ENCODE measurements at regions not wholly inside any gene's neighbourhood (a gene's known extent, or its start where the extent isn't known, plus 50 kb on each side); places are given as distances from the start of the nearest gene placed in this dataset.

DNA sequence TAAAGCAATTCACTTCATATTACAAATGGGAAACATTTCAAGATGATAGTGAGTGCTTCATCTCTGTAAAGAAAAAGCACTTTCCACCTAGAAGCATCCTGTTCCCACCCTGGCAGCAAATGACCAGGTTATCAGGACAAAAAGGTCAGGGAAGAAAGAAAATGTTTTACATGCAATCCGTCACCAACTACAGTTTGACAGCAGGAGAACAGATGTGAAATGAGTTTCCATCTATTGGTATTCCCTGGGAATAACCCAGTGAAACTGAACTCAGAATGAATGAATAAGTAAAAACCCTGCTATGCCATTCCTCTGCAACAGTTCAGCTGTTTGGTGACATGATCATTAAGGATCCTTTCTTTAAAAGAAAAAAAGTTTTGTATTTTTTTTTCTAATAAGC, 67.6 kb downstream of the HTR1A start:
- TF ChIP-seq RAD21 (IDR thresholded peaks at IDR 0.05; ENCODE audit: low read depth) = no peak
- TF ChIP-seq ZBTB7A (IDR thresholded peaks at IDR 0.05; ENCODE audit: low read depth) = no peak
- TF ChIP-seq EGR1 (IDR thresholded peaks at IDR 0.05) = no peak
- no peak for TF ChIP-seq EP300 (IDR thresholded peaks at IDR 0.05; ENCODE audit: borderline replicate concordance)
- TF ChIP-seq, protein P1, sequence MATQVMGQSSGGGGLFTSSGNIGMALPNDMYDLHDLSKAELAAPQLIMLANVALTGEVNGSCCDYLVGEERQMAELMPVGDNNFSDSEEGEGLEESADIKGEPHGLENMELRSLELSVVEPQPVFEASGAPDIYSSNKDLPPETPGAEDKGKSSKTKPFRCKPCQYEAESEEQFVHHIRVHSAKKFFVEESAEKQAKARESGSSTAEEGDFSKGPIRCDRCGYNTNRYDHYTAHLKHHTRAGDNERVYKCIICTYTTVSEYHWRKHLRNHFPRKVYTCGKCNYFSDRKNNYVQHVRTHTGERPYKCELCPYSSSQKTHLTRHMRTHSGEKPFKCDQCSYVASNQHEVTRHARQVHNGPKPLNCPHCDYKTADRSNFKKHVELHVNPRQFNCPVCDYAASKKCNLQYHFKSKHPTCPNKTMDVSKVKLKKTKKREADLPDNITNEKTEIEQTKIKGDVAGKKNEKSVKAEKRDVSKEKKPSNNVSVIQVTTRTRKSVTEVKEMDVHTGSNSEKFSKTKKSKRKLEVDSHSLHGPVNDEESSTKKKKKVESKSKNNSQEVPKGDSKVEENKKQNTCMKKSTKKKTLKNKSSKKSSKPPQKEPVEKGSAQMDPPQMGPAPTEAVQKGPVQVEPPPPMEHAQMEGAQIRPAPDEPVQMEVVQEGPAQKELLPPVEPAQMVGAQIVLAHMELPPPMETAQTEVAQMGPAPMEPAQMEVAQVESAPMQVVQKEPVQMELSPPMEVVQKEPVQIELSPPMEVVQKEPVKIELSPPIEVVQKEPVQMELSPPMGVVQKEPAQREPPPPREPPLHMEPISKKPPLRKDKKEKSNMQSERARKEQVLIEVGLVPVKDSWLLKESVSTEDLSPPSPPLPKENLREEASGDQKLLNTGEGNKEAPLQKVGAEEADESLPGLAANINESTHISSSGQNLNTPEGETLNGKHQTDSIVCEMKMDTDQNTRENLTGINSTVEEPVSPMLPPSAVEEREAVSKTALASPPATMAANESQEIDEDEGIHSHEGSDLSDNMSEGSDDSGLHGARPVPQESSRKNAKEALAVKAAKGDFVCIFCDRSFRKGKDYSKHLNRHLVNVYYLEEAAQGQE (IDR thresholded peaks at IDR 0.05; ENCODE audit: low read depth) = no peak
- no peak for TF ChIP-seq TCF12 (IDR thresholded peaks at IDR 0.05; ENCODE audit: low read depth)
- TF ChIP-seq CREB1 (IDR thresholded peaks at IDR 0.05; ENCODE audit: low read depth) = no peak
- no peak for TF ChIP-seq CEBPB (IDR thresholded peaks at IDR 0.05)
- TF ChIP-seq FOXM1 (IDR thresholded peaks at IDR 0.05; ENCODE audit: borderline replicate concordance, low read depth) = no peak
- TF ChIP-seq, protein P2, sequence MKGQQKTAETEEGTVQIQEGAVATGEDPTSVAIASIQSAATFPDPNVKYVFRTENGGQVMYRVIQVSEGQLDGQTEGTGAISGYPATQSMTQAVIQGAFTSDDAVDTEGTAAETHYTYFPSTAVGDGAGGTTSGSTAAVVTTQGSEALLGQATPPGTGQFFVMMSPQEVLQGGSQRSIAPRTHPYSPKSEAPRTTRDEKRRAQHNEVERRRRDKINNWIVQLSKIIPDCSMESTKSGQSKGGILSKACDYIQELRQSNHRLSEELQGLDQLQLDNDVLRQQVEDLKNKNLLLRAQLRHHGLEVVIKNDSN (IDR thresholded peaks at IDR 0.05) = no peak
- TF ChIP-seq TAF1 (IDR thresholded peaks at IDR 0.05; ENCODE audit: low read depth) = no peak
- TF ChIP-seq TEAD4 (IDR thresholded peaks at IDR 0.05) = no peak
- TF ChIP-seq, protein P3, sequence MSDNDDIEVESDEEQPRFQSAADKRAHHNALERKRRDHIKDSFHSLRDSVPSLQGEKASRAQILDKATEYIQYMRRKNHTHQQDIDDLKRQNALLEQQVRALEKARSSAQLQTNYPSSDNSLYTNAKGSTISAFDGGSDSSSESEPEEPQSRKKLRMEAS (IDR thresholded peaks at IDR 0.05) = no peak
- no peak for TF ChIP-seq NFIC (IDR thresholded peaks at IDR 0.05)
- no peak for TF ChIP-seq YY1 (IDR thresholded peaks at IDR 0.05; ENCODE audit: low read depth)

DNA sequence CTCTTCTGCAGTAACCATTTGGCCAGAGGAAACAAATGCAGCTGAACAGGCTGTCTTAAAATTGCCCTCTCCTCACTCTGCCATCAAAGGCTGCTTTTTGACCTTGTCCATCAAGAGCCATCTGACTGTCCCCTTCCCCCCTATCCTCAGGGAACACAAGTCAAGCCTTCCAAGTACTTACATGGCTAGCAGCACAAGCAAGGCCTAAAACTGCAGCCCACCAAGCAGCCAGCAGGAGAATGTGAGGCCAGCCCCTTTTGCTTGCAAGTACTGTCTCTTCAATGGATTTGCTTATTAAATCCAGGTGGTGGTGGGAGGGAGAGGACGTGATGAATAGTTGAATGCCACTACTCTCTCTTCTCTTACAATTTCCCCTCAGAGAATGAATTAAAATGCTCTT, 83.5 kb downstream of the HTR1A start:
- TF ChIP-seq CREB1 (IDR thresholded peaks at IDR 0.05; ENCODE audit: low read depth) = no peak
- TF ChIP-seq TCF12 (IDR thresholded peaks at IDR 0.05; ENCODE audit: low read depth) = no peak
- no peak for TF ChIP-seq EP300 (IDR thresholded peaks at IDR 0.05; ENCODE audit: borderline replicate concordance)
- no peak for TF ChIP-seq CEBPB (IDR thresholded peaks at IDR 0.05)
- no peak for TF ChIP-seq ZBTB7A (IDR thresholded peaks at IDR 0.05; ENCODE audit: low read depth)
- TF ChIP-seq RAD21 (IDR thresholded peaks at IDR 0.05; ENCODE audit: low read depth) = no peak
- TF ChIP-seq, protein P3 (IDR thresholded peaks at IDR 0.05) = no peak
- TF ChIP-seq, protein P2 (IDR thresholded peaks at IDR 0.05) = no peak
- TF ChIP-seq, protein P1 (IDR thresholded peaks at IDR 0.05; ENCODE audit: low read depth) = no peak
- no peak for TF ChIP-seq EGR1 (IDR thresholded peaks at IDR 0.05)

DNA sequence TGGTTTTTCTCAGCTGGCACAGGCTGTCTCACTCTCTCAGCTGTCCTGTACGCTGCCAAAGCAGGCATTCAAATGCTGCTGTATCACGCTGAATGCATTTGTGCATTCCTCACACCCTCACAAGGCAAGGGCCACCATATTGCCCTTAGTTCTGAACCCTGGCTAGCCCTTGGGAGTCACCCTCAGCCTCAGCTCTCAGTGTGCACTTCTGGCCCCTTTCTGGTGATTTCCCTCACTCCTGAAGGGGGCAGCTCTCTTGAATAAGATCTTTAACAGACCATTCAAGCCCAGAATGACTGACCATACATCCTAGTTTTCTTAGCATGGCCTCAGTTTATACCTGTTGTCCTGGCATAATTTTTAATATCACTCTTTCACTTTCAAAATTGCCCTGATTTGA, 84.3 kb downstream of the HTR1A start:
- TF ChIP-seq, protein P1 (IDR thresholded peaks at IDR 0.05; ENCODE audit: low read depth) = no peak
- TF ChIP-seq EP300 (IDR thresholded peaks at IDR 0.05; ENCODE audit: borderline replicate concordance) (no peak), ZBTB7A (IDR thresholded peaks at IDR 0.05; ENCODE audit: low read depth) (no peak), YY1 (IDR thresholded peaks at IDR 0.05; ENCODE audit: low read depth) (no peak), FOXM1 (IDR thresholded peaks at IDR 0.05; ENCODE audit: borderline replicate concordance, low read depth) (no peak), TEAD4 (IDR thresholded peaks at IDR 0.05) (no peak), CEBPB (IDR thresholded peaks at IDR 0.05) (no peak), RAD21 (IDR thresholded peaks at IDR 0.05; ENCODE audit: low read depth) (no peak), TCF12 (IDR thresholded peaks at IDR 0.05; ENCODE audit: low read depth) (no peak), EGR1 (IDR thresholded peaks at IDR 0.05) (no peak), CREB1 (IDR thresholded peaks at IDR 0.05; ENCODE audit: low read depth) (no peak), TAF1 (IDR thresholded peaks at IDR 0.05; ENCODE audit: low read depth) (no peak), NFIC (IDR thresholded peaks at IDR 0.05) (no peak)
- TF ChIP-seq, protein P2 (IDR thresholded peaks at IDR 0.05) = no peak
- TF ChIP-seq, protein P3 (IDR thresholded peaks at IDR 0.05) = no peak

DNA sequence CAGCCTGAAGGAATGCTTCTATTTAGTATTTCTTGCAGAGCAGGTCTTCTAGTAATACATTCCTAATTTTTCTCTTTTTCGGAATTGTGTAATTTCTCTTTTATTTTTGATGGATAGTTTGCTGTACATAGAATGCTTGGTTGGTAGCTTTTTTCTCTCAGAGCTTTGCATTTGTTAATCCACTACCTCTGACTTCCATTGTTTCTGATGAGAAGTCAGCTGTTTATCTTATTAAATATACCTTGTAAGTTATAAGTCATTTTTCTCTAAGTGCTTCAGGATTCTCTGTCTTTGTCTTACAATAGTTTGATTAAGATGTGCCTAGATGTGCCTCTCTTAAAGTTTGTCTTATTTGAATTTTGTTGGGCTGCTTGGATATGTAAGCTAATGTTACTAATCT, 101.9 kb downstream of the HTR1A start:
- TF ChIP-seq, protein P3 (IDR thresholded peaks at IDR 0.05) = no peak
- no peak for TF ChIP-seq TEAD4 (IDR thresholded peaks at IDR 0.05)
- TF ChIP-seq CREB1 (IDR thresholded peaks at IDR 0.05; ENCODE audit: low read depth) = no peak
- TF ChIP-seq NFIC (IDR thresholded peaks at IDR 0.05) = no peak
- no peak for TF ChIP-seq ZBTB7A (IDR thresholded peaks at IDR 0.05; ENCODE audit: low read depth)
